Vagina (tissue), 2 donors: ENCODE measurements at regions not wholly inside any gene's neighbourhood (a gene's known extent, or its start where the extent isn't known, plus 50 kb on each side); places are given as distances from the start of the nearest gene placed in this dataset.

ENCODE experiments used
- CTCF ChIP-seq, 3 experiments: fragments of 450-650 bp in 2 of 3; fragments of 200-600 bp in 1 of 3; sonication (generic) in 1 of 3; IDR thresholded peaks; one replicate each; pipeline ENCODE4 v1.5.1; 2017 to 2019; ENCODE audit warnings: antibody characterized with exemption in 3 of 3, mild to moderate bottlenecking in 2 of 3, moderate library complexity in 2 of 3
- POLR2A ChIP-seq, 2 donors: fragments of 450-650 bp; IDR thresholded peaks; one replicate each; pipeline ENCODE4 v1.6.1; 2017; ENCODE audit warnings: antibody characterized with exemption in 2 of 2, mild to moderate bottlenecking in 2 of 2, moderate library complexity in 2 of 2
- POLR2AphosphoS5 ChIP-seq, 2 donors: sonication (generic); formaldehyde crosslinking; IDR thresholded peaks; one replicate each; pipeline ENCODE4 v1.9.0; 2017; ENCODE audit warnings: antibody characterized with exemption in 2 of 2, mild to moderate bottlenecking in 2 of 2, low read depth in 1 of 2; ENCODE audit not compliant: insufficient read depth in 1 of 2

GRCh38 chr1:83796409-83796808, 202.5 kb downstream of the TTLL7 start:
- TF ChIP-seq POLR2A (IDR thresholded peaks at IDR 0.05): no peak
- TF ChIP-seq CTCF (IDR thresholded peaks at IDR 0.05): no peak
- TF ChIP-seq POLR2AphosphoS5 (IDR thresholded peaks at IDR 0.05; ENCODE audit: insufficient read depth in 1 of 2, low read depth in 1 of 2): no peak
